NCI-H2171 treated with DMSO at 0.1 percent for 48 hours (cell line): ENCODE measurements at regions not wholly inside any gene's neighbourhood (a gene's known extent, or its start where the extent isn't known, plus 50 kb on each side); places are given as distances from the start of the nearest gene placed in this dataset.

Experiments used
- DNase-seq: peaks from one replicate; lab custom pipeline; 2025; lab: John Stamatoyannopoulos, UW

DNA sequence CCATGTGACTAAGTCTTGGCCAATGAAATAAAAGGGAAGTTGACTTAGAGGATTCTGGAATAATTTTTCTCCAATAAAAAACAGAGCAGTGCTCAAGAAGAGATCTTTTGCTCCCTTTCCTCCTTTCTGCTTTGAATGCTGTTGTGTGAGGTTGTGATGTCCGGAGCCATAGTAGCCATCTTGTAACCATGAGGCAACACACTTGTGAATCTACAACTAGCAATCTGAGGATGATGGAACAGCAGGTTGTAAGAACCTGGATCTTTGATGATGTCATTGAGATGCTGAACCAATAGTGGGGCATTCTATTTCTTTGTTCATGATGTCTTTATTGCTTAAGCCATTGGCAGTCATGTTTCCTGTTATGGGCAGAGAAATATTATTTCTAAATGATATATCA lies 230.0 kb upstream of the SRRM4 start:
- no peak for DNase-seq

DNA sequence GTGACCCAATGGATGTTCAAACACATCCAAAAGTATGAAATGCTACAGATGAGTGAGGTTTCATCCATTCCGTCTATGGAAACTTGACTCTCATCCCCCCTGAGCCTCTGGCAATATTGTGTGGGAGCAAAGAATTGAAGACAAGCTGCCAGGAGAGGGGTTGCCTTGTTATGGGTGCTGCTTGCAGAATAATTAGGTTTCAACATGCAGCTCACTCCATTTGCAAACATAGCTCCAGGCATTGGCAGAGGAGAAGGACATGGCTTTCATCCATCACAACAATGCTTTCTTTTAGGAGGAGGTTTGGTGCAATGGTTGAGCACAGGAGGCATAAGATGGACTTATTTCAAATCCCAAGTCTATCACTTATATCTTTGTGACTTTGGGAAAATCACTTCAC lies 220.7 kb upstream of the SRRM4 start:
- DNase-seq = no peak

DNA sequence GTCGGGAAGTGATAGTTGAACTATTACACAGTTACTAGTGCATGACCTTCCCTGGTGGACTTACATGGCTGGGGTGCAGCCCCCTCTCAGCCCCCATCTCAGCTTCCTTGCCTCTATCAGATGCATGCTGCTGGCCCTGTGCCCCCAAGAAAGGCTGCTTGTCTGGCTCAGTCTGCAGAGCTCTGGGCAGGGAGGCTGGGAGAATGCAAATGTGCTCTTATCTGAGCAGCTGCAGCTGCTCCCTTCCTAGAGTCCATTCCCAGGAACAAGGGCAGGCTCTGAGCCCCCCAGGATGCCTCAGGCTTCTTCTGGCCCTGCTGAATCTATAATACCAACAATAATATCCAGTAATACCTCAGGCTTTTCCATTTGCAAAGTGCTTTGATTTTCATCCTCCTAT lies 218.1 kb upstream of the SRRM4 start:
- no peak for DNase-seq

DNA sequence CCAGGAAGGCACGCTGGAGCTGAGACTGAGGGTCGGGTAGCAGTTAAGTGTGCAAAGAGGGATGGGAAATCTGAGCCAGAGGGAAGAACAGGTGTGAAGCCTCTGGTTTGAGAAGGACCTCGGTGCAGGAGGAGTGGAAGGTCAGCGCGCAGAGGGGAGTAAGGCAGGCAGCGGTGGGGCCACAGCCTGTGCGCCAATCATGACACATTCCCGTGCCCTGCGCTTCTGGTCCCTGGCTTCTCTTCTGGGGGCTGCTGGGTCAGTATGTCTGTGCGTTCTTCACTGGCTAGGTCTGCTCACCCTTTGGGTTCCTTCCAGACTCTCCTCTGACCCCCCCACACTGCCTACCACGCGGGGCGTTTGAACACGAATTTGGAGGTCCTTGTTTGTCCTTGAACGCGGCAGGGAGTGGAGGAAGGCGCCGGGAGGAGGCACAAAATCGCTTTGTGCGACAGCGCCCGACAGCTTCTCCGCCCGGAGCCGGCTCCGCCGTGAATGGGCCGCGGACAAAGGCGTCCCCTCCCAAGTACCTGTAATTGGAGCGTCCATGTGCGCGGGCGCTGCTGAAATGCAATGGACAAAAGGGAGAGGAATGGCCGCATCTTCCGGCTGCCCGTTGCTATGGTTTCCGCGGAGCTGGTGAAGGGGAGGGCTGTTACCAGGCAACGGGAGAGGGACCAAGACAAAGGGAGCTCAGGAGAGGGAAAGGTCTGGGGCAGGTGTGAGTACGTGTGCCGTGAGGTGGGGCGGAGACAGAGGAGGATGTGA lies 207.2 kb upstream of the SRRM4 start:
- peak; percentile 70 for DNase-seq

DNA sequence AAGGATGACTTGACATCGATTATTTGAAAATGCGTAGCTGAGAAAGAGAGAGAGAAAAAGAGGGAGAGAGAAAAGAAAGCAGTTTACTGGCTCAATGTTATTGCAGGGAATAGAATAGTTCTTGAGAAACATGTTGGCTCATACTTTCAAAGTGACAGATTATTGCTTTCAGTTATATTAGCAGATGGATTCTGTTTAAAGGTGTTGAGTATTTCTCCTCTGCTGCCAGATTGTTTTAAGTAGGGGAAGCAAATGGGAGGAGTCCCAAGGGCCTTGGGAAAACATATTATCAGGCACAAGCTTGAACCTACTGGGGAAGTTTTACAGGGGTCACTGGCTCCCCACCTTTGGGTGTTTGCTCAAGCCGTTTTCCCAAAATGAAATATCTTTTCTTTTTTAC lies 203.8 kb upstream of the SRRM4 start:
- peak; percentile 20 for DNase-seq

DNA sequence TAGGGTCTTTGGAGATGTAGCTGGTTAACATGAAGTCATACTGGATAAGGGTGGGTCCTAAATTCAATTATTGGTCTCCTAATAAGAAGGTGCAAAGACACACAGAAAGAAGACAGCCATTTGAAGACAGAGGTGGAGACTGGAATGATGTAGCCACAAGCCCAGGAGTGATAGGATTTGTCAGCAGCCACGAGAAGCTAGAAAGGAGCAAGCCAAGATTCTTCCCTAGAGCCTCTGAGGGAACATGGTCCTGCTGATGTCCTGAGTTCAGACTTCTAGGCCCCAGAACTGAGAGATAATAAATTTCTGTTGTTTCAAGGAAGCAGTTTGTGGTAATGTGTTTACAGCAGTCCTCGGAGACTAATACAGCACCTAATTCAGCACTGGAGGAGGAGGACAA lies 203.3 kb upstream of the SRRM4 start:
- no peak for DNase-seq

DNA sequence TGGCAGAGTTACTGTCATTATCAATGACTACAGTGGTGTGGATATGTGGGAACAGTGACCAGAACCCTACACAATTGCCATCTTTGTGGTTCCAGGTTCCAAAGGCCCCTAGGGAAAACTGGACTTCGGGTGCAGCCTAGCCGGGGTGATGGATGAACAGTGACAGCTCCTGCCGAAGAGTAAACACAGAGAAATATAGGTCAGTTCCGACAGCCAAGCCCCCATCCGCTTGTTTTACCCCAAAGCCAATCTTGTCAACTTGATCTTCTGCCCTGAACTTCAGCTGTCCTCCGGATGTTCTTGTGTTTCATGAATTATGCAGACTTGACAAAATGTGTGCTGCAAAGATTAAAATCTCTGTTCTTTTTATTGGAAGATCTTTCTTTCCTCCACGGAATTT lies 200.4 kb upstream of the SRRM4 start:
- no peak for DNase-seq

DNA sequence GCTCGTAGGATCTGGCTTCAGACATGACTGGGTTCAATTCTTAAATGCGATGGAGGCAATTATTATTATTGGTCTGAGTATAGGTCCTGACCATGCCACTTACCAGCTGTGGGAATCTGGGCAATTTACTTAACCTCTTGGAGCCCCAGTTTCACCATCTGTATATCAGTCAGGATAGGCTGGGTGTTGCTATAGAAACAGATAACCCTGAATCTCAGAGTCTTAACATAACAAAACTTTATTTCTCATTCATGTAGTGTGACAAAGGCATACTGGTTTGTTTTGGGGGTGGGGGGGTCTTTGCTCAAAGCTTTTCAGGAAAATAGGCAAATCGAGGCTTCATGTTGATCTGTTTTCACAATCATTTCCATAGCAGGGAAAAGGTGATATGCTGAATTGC lies 199.6 kb upstream of the SRRM4 start:
- no peak for DNase-seq

DNA sequence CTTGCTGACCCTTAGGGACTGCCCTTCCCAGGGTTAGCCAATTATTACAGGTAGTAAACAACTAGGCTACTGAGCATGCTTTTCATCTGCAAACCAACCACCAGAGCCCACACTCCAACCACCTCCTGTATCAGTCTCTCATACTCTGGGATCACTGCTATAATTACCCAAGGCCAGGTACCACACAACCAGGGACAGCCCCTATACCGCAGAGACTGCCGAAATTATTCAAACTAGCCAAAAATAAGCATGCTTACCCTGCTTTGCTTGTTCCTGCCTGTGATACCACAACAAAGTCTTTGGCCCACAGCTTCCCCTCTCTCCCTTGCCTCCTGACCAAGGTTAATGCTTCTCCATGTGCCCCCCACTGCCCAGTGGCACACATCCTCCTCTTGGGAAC lies 197.6 kb upstream of the SRRM4 start:
- no peak for DNase-seq

DNA sequence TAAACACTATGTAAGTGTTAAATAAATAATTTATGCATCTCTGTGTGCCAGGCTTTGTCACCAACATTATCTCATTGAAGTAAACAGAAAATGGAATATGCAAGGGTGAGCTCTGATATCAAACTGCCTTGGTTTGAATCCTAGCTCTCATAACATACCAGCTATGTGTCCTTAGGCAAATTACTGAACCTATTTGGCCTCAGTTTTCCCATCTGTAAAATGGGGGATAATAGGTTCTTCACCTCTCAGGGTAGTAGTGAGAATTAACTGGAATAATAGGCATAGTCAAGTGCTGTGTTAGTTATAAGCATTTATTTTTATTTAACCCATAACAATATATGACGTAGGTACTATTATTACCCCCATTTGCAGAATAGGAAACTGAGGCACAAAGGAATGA lies 190.8 kb upstream of the SRRM4 start:
- DNase-seq = no peak

DNA sequence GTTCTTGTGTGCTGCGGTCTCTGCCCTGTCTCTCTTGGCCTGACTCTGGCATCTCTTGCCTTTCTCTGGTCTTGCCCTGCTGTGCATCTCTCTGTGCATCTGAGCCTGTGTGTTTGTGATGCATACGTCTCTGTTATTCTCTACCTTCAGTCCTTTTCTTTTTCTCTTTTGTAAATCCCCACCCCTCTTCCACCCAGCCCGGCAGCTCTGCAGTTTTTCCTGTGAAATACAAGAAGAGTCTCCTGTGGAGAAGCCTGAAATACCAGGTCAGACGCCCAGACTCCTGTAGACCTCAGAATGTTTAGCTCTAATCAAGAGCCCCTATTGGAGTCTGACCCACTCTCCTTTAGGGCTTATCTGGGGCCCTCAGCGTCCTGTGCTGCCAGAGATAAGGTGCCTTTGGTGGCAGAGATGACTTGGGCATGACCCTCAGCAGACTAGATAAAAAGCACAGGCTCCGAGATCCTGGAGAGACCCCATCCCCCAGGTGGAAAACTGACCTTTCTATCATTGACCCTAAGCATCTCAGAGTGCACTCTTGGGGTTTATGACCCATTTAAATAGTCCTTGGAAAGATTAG lies 167.5 kb upstream of the SRRM4 start:
- DNase-seq = no peak

DNA sequence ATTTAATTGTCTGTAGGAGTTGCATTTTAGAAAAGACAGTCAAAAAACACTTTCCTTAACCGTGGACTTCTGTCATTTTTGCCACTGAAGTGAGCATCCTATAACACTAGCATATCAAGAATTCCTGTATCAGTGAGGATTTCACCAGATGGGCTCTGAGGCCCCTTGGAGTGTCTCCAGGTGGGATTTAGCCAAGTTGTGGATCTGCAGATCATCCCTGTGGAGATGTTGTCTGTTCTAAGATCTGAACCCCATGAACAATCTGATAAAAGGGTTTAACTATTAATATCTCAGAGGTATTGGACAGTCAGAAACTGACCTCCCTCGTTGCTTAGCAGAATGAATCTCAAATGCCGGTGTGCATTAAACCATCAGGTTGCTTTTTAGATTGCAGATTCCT lies 165.0 kb upstream of the SRRM4 start:
- no peak for DNase-seq

DNA sequence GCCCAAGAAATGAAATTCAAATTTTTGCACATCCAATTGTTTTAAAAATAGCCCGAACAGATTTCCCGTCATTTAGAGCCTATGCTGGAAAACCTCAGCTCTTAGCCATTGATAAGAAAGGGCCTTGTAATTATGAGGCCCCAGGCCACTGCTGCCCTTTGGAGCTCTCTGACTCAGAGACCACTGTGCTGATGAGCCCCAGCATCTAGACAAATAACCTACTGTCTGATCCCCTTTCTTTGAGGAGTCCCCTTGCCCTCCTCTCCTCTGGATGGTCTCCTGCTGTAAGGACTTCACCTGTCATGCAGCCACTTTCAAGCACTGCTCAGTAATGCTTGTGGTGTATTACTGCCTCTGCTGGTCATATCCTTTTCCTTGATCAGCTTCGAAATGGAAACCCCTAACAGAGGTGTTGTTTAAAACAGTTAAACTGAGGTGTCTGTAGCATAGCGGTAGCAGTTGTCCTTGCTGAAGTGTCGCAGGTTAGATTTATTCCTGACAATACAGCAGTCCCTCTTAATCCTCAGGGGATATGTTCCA lies 159.9 kb upstream of the SRRM4 start:
- no peak for DNase-seq

DNA sequence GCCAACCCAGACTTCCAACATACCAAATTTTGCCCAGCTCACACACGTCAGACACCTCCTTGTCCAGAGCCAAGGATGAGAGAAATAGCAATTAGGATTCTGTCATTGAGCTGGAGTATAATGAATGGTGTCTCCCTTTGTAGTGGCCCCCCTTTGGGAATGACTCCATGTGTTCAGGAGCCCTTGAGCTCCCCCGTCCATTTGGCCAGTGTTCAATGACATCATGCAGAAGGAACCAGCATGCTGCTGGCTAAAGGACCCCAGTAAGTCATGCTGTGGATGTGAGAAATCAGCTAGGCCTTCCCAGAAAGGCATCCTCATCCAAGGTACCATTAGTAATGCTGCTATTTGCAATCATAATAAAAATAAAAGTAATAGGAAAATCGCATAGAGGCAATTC lies 158.8 kb upstream of the SRRM4 start:
- no peak for DNase-seq

DNA sequence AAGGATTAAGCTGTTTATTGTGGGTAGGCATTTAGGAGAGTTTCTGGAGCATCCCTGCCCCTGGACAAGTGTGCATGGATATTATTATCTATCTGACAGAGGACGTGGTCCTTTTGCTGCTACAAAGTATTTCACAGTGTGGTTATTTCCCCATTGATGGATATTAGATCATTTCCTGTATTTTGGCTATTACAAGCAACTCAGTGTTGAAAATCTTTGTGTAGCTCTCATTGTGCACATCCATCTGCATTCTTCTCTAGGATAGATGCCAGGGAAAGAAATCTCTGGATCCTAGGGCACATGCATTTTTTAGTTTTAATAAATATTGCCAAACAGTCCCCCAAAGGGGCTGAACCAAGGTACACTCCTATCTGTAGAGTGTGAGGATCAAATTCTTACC lies 154.3 kb upstream of the SRRM4 start:
- DNase-seq = no peak

DNA sequence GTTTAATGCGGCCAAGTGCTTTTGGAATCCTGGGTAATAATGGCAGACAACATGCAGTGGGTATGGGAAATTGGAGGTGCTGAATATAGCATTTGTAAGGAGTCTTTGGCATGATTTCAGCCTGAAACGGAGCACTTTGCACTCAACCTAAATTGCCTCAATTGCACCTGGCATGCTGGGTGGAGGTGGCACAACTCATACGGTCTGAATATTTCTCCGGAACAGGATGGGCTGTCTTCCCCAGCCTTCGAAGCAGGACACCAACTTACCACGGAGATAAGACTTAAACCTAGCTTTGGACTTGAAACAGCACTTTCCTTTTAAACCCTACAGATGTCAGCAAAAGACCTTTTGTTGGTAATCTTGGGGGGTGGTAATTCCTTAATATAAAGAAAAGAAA lies 153.7 kb upstream of the SRRM4 start:
- DNase-seq = no peak

DNA sequence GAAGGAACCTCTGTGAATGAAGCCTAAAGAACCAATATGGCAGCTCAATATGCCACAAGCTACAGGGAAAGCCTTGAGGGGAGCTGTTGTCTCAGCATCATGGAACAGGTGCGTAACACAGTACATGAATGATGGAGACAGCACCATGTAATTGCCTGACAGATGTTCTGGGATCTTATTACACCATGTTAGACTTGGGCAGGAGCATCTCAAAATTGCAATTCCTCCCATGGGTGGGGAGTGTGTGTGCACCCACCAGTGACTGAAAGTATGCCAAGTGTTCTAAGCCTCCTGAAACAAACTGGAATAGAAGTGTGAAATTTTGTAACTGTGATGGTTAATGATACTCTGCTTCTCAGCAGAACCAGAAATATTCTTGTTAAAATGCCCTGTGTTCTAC lies 151.0 kb upstream of the SRRM4 start:
- DNase-seq = peak; percentile 92

DNA sequence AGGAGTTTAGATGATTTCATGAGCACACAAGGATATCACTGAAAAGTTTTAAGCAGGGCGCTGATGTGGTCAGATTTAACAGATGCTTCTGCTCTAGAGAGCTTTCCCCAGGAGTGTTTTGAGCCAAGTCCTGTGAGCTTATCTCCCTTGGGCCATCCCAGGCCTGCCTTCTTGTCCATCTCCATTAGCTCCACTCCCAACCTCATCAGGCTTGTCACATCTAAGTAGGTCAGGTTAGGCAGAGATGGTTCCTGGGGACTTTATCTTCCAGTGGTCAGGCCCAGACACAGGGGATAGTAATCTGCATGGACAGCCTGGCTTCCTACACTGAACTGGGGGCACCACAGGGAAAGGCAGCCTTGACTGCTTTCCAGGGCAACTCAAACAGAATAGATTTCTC lies 145.4 kb upstream of the SRRM4 start:
- no peak for DNase-seq

DNA sequence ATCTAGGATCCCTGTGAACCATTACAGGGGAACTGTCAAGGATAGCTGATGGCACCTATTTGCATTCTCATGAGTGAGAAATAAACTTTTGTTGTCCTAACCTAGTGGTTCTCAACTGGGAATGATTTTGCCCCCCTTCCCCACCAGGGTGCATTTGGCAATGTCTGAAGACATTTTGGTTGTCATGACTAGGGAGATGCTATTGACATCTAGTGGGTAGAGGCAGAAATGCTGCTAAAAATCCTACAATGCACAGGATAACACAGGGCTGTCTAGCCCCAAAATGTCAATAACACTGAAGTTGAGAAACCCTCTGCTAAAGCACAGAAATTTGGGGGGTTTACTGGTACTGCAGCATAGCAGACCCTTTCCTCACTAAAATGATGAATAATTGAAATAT lies 140.9 kb upstream of the SRRM4 start:
- peak; percentile 11 for DNase-seq

DNA sequence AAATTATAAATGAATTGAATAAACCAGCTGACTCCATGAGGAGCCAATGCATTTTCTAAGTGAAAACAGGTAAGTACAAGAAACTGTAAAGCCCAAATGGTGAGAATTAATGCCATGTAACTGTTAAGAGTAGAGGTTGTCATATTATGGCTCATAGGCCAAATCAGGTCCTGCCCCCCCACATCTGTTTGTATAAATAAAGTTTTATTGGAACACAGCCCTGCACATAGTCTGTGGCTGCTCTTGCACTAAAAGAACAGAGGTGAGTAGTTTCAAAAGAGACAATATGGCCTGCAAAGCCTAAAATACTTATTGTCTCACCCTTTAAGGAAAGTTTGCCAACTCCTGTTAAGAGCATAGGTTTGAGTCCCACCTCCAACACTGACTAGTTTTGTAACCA lies 140.5 kb upstream of the SRRM4 start:
- DNase-seq = no peak

DNA sequence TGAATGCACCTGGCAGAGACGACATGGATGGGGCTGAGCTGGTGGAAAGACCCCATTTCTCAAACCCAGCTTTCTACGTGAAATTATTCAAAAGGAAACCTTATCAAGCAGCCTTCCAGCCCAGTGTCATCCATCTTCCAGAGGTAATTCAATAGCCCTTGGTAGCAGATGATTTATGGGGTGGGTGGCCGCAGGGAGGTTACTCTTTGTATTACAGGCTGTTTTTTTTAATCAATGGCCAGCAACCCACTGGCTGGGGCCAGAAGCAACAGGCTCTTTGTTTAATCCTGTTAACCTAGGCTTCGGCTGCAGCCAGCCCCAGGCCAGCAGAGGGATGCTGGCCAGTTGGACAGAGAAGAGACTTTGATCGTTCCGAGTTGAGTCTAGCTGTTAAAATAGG lies 139.8 kb upstream of the SRRM4 start:
- no peak for DNase-seq

DNA sequence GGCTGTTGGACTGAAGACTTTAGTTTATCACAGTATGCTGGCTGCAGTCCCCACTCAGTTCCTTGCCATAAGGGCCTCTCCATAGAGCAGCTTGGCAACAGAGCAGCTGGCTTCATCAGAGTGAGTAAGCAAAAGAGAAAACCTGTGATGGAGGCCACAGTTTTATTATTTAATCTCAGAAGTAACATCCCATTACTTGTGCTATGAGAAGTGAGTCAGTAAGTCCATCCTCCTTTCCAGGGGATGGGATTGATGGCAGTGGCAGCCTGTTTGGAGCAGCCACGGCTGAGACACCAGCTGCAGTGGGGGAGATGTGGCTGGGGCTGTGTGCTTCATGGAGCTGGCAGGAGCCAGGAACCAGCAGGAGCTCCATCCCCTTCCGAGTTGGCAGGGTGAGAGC lies 138.5 kb upstream of the SRRM4 start:
- no peak for DNase-seq

DNA sequence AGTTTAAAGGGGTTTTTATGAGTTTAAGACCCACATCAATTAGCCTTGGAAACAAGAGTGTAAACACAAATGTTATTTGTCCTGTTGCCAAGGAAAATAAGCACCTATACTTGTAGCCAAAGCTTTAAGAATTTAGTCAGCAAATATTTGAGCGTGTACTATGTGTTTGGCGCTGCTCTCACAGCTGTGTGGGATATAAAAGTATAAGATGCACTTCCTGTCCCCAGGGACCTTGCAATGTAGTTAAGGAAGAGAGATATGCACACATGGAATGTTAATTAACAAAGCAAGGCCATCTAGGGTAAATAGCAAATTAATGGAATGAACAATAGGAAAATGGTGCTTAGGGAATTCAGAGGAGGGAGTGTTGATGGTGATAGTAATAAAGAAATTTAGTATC lies 134.9 kb upstream of the SRRM4 start:
- no peak for DNase-seq

DNA sequence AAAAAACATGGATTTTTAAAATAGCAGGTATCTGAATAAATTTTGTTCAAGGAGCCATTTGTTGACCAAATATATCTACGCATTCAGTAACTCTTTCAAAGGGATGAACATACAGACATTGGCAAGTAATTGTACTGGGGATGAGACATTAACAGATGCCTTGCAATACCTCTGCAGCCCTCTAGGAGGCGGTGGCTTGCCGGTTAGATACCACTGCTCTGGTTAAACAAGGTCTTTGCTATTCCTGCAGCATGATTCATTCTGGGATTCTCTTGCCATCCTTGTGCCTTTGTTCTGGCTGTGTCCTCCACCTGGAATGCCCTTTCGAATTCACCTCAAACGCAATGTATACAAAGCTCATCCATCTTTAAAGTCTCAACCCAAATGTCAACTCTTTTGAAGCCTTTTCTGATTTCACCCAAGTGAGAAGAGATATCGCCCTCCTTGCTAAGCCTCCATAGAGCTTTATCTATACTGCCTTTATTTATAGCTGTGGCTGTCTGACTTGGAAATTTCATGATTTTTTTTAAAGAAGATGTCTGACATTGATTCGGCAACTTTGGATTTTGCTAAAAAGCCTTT lies 131.0 kb upstream of the SRRM4 start:
- DNase-seq = no peak
